GM12878 (cell line): ENCODE measurements at regions not wholly inside any gene's neighbourhood (a gene's known extent, or its start where the extent isn't known, plus 50 kb on each side); places are given as distances from the start of the nearest gene placed in this dataset.

Source experiments
- ATAC-seq: fragments of 200-7000 bp; cut with Tn5 transposase; 3 replicates; pipeline ENCODE4 v1.9.1; 2020; ENCODE audit warnings: mild to moderate bottlenecking, moderate library complexity
- BruUV-seq: library from RNA; stranded (reverse); fragments of 400-500 nt; replicated peaks from 2 replicates; lab custom pipeline; 2021; lab: Mats Ljungman, UMichigan
- CTCF ChIA-PET: fragments of 300-600 bp; sonication (Branson Sonifier 250); formaldehyde crosslinking; extraction: SDS; loops from one replicate; lab custom pipeline; 2021; ENCODE audit warnings: inconsistent platforms; lab: Yijun Ruan, JAX
- POLR2A ChIA-PET: fragments of 350-600 bp; formaldehyde crosslinking; extraction: SDS; loops from one replicate; lab custom pipeline; 2021; ENCODE audit warnings: inconsistent platforms; lab: Charles Lee
- RAD21 ChIA-PET: fragments of 300-600 bp; sonication (Branson Sonifier 250); formaldehyde crosslinking; loops from one replicate; lab custom pipeline; 2023; ENCODE audit warnings: antibody characterized with exemption; ENCODE audit not compliant: unreplicated experiment; lab: Charles Lee
- SMC1A ChIA-PET: fragments of 300-600 bp; sonication (Branson Sonifier 250); formaldehyde crosslinking; loops from one replicate; lab custom pipeline; 2023; ENCODE audit not compliant: unreplicated experiment, uncharacterized antibody; lab: Charles Lee
- DNase-seq: peaks from one replicate; pipeline ENCODE4 v3.0.0-alpha.2; 2011; ENCODE audit warnings: low read depth, low spot score
- FAIRE-seq: peaks from 3 replicates; lab custom pipeline; 2011; peaks lifted over from hg19 to GRCh38; lab: Jason Lieb, UNC
- H2AFZ ChIP-seq: 2 replicates; pipeline ENCODE4 v1.6.0; 2011; ENCODE audit warnings: low read depth, low read length, control low read depth; ENCODE audit not compliant: control insufficient read depth
- H3K27ac ChIP-seq: 2 replicates; pipeline ENCODE4 v1.5.1; 2011; ENCODE audit warnings: control low read depth; ENCODE audit not compliant: control insufficient read depth, insufficient read depth
- H3K27me3 ChIP-seq, 2 experiments: replicated peaks in 1 of 2; 2 replicates each; pipeline versions ENCODE4 v1.6.0 to v1.6.1; 2011; ENCODE audit warnings: low read length in 1 of 2; ENCODE audit not compliant: control insufficient read depth in 2 of 2, insufficient read depth in 2 of 2
- H3K36me3 ChIP-seq, 2 experiments: 2 replicates each; pipeline ENCODE4 v1.5.1; 2011; ENCODE audit warnings: low read length in 1 of 2; ENCODE audit not compliant: control insufficient read depth in 2 of 2, insufficient read depth in 2 of 2
- H3K4me1 ChIP-seq: 2 replicates; pipeline ENCODE4 v1.6.1; 2011; ENCODE audit warnings: mild to moderate bottlenecking, low read length, moderate library complexity, mixed read lengths; ENCODE audit not compliant: control insufficient read depth, insufficient read depth
- H3K4me2 ChIP-seq: 2 replicates; pipeline ENCODE4 v1.6.0; 2011; ENCODE audit warnings: control low read depth; ENCODE audit not compliant: control insufficient read depth, insufficient read depth
- H3K4me3 ChIP-seq: fragments of 200-600 bp; sonication (generic); 2 replicates; pipeline ENCODE4 v1.5.1; 2016
- H3K79me2 ChIP-seq: 2 replicates; pipeline ENCODE4 v1.6.0; 2011; ENCODE audit warnings: low read length; ENCODE audit not compliant: control insufficient read depth, insufficient read depth
- H3K9ac ChIP-seq: 2 replicates; pipeline ENCODE4 v1.8.0; 2011; ENCODE audit warnings: low read length, control low read depth, mixed read lengths; ENCODE audit not compliant: control insufficient read depth, insufficient read depth
- H3K9me3 ChIP-seq: replicated peaks from 3 replicates; pipeline ENCODE4 v1.5.1; 2011; ENCODE audit warnings: mild to moderate bottlenecking, low read length; ENCODE audit not compliant: control insufficient read depth, insufficient read depth
- H4K20me1 ChIP-seq: 2 replicates; pipeline ENCODE4 v1.6.0; 2011; ENCODE audit not compliant: control insufficient read depth, insufficient read depth
- BCL11A ChIP-seq: IDR thresholded peaks from 2 replicates; pipeline ENCODE4 v1.6.1; 2011; ENCODE audit warnings: low read depth, low read length
- CBX3 ChIP-seq: fragments of 200-600 bp; sonication (generic); IDR thresholded peaks from 2 replicates; pipeline ENCODE4 v1.6.1; 2016; ENCODE audit warnings: low read depth, borderline replicate concordance
- ELK1 ChIP-seq: IDR thresholded peaks from 2 replicates; pipeline ENCODE4 v1.6.1; 2012; ENCODE audit warnings: low read depth, low read length, improper control_type of control experiment
- FOXM1 ChIP-seq: IDR thresholded peaks from 2 replicates; pipeline ENCODE4 v1.6.1; 2012; ENCODE audit warnings: low read depth, mild to moderate bottlenecking, inconsistent platforms, low read length, moderate library complexity
- IRF5 ChIP-seq: fragments of 450-650 bp; IDR thresholded peaks from 2 replicates; pipeline ENCODE4 v1.6.1; 2017; ENCODE audit warnings: borderline replicate concordance
- SREBF2 ChIP-seq: IDR thresholded peaks from 2 replicates; pipeline ENCODE4 v1.6.1; 2012; ENCODE audit warnings: mild to moderate bottlenecking, low read length
- ZNF274 ChIP-seq: IDR thresholded peaks from one replicate; pipeline ENCODE4 v1.8.0; 2011; ENCODE audit not compliant: insufficient read length, insufficient read depth
- WGBS: methylation state at CpG from one replicate; pipeline ENCODE4 v1.1.6; 2016; ENCODE audit warnings: low lambda C conversion rate; ENCODE audit not compliant: insufficient replicate concordance, insufficient coverage; ENCODE audit errors: missing lambda C conversion rate; 5-methylcytosine and 5-hydroxymethylcytosine counted together
- in situ Hi-C: fragments of 300-500 bp; cut with MboI; formaldehyde crosslinking; loops from 9 replicates; pipeline ENCODE4 v1.14.3; 2018; ENCODE audit warnings: mixed read lengths
- intact Hi-C: fragments of 100-400 bp; cut with micrococcal nuclease; formaldehyde crosslinking; loops from one replicate; pipeline ENCODE4 v1.14.2; 2022; ENCODE audit not compliant: unreplicated experiment

DNA sequence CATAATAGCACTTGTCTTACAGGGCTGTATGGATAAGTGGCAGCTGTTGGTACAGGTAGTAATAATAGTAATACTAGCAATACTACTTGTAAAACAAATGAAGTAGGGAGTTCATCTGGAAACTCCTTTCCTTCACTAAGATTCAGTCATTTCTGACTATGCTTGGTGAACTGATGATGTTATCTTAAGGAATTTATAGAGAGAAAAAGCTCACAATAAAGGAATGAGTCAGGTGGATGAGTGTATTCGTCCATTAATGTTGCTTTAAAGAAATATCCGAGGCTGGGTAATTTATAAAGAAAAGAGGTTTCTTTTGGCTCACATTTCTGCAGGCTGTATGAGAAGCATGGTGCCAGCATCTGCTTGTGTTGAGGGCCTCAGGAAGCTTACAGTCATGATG, 477.3 kb downstream of the KLF12 start:
- 21% methylated on average over 2 of the region's 2 CpGs for WGBS
- no peak for FAIRE-seq
- Histone ChIP-seq H4K20me1 (no peaks in the 10 kb centered on the region), H3K36me3 (no peaks in the 10 kb centered on the region), H3K27ac (no peak overlapping the region), H2AFZ (no peak overlapping the region), H3K4me3 (no peak overlapping the region)
- CTCF ChIA-PET: no interaction called here
- intact Hi-C loops: no loop called here
- BruUV-seq: no TSS peak
- POLR2A ChIA-PET: no interaction called here
- TF ChIP-seq IRF5 (no peak), BCL11A (no peak), CBX3 (no peak)
- TF ChIP-seq, all 136 proteins: peak for 0
- H3K4me2 ChIP-seq: no peak overlapping the region
- in situ Hi-C loops: no loop called here
- no peak for ATAC-seq
- H3K4me1 ChIP-seq: no peaks in the 10 kb centered on the region
- H3K79me2 ChIP-seq: no peaks in the 10 kb centered on the region
- no peak for DNase-seq
- SMC1A ChIA-PET: no interaction called here
- RAD21 ChIA-PET: no interaction called here
- H3K27me3 ChIP-seq: no peaks in the 10 kb centered on the region
- H3K9ac ChIP-seq: no peak overlapping the region
- no peaks in the 10 kb centered on the region for H3K9me3 ChIP-seq

GRCh38 chr13:73653688-73654087, 480.5 kb downstream of the KLF12 start:
- ChIA-PET CTCF (no interaction called here), RAD21 (no interaction called here), SMC1A (no interaction called here), POLR2A (interaction anchor here (0.6 kb wide), 2 partner anchors 263 to 702 kb away, joined by 4 to 8 read pairs; no protein-coding TSS in a partner anchor)
- no peak for FAIRE-seq
- Histone ChIP-seq H4K20me1 (no peaks in the 10 kb centered on the region), H3K79me2 (no peaks in the 10 kb centered on the region), H3K27ac (no peak overlapping the region), H2AFZ (no peak overlapping the region), H3K36me3 (no peaks in the 10 kb centered on the region), H3K9ac (no peak overlapping the region), H3K9me3 (no peaks in the 10 kb centered on the region), H3K27me3 (no peaks in the 10 kb centered on the region), H3K4me1 (no peaks in the 10 kb centered on the region), H3K4me3 (no peak overlapping the region), H3K4me2 (no peak overlapping the region)
- 46% methylated on average over 2 of the region's 2 CpGs for WGBS
- no TSS peak for BruUV-seq
- intact Hi-C loops: no loop called here
- ATAC-seq: no peak
- no peak for DNase-seq
- TF ChIP-seq ELK1 (no peak), ZNF274 (no peak), FOXM1 (no peak), SREBF2 (no peak)
- in situ Hi-C loops: no loop called here
